Neural progenitor cell (in vitro differentiated cells): ENCODE measurements at regions not wholly inside any gene's neighbourhood (a gene's known extent, or its start where the extent isn't known, plus 50 kb on each side); places are given as distances from the start of the nearest gene placed in this dataset.

Source experiments
- DNase-seq: peaks from one replicate; pipeline ENCODE4 v3.0.0-alpha.2; 2016; ENCODE audit warnings: low spot score
- H2AFZ ChIP-seq: fragments of 200-600 bp; sonication (generic); replicated peaks from 2 replicates; pipeline ENCODE4 v1.6.1; 2016; ENCODE audit warnings: antibody characterized with exemption
- H3F3A ChIP-seq: fragments of 200-600 bp; sonication (generic); 2 replicates; pipeline ENCODE4 v1.6.1; 2016; ENCODE audit warnings: antibody characterized with exemption, low read depth
- H3K27ac ChIP-seq: fragments of 200-600 bp; sonication (generic); 2 replicates; pipeline ENCODE4 v1.5.1; 2016; ENCODE audit warnings: mild to moderate bottlenecking
- H3K27me3 ChIP-seq: fragments of 200-600 bp; sonication (generic); 2 replicates; pipeline ENCODE4 v1.6.1; 2016; ENCODE audit warnings: mild to moderate bottlenecking, moderate library complexity
- H3K36me3 ChIP-seq: fragments of 200-600 bp; sonication (generic); 2 replicates; pipeline ENCODE4 v1.5.1; 2016
- H3K4me1 ChIP-seq: fragments of 200-600 bp; sonication (generic); 2 replicates; pipeline ENCODE4 v1.6.1; 2016; ENCODE audit warnings: mixed run types
- H3K4me2 ChIP-seq: fragments of 200-600 bp; sonication (generic); 2 replicates; pipeline ENCODE4 v1.6.1; 2016
- H3K4me3 ChIP-seq: fragments of 200-600 bp; sonication (generic); 2 replicates; pipeline ENCODE4 v1.5.1; 2016
- H3K79me2 ChIP-seq: fragments of 200-600 bp; sonication (generic); 2 replicates; pipeline ENCODE4 v1.6.1; 2016; ENCODE audit warnings: low read depth
- H3K9ac ChIP-seq: fragments of 200-600 bp; sonication (generic); 2 replicates; pipeline ENCODE4 v1.6.1; 2016
- H3K9me3 ChIP-seq: fragments of 200-600 bp; sonication (generic); 2 replicates; pipeline ENCODE4 v1.5.1; 2016; ENCODE audit warnings: low read depth
- H4K20me1 ChIP-seq: fragments of 200-600 bp; sonication (generic); 2 replicates; pipeline ENCODE4 v1.6.1; 2016; ENCODE audit warnings: low read depth
- H3K27ac Mint-ChIP-seq: 3 replicates; pipeline ENCODE4 v1.8.0; 2021; ENCODE audit warnings: mixed read lengths
- H3K27me3 Mint-ChIP-seq: 2 replicates; pipeline ENCODE4 v1.8.0; 2022; ENCODE audit warnings: low read depth, mild to moderate bottlenecking, inconsistent platforms, moderate library complexity, mixed read lengths; ENCODE audit not compliant: insufficient read depth
- H3K36me3 Mint-ChIP-seq: 3 replicates; pipeline ENCODE4 v1.8.0; 2021; ENCODE audit warnings: mixed read lengths
- H3K4me1 Mint-ChIP-seq: 3 replicates; pipeline ENCODE4 v1.8.0; 2021; ENCODE audit warnings: mixed read lengths
- H3K4me3 Mint-ChIP-seq: 3 replicates; pipeline ENCODE4 v1.8.0; 2021; ENCODE audit warnings: mild to moderate bottlenecking, moderate library complexity, mixed read lengths
- H3K9me3 Mint-ChIP-seq: 3 replicates; pipeline ENCODE4 v1.8.0; 2020; ENCODE audit warnings: mixed read lengths
- EZH2 ChIP-seq: fragments of 200-600 bp; sonication (generic); IDR thresholded peaks from 2 replicates; pipeline ENCODE4 v1.6.1; 2017; ENCODE audit warnings: antibody characterized with exemption, mild to moderate bottlenecking, moderate library complexity
- EZH2phosphoT487 ChIP-seq: fragments of 200-600 bp; sonication (generic); IDR thresholded peaks from 2 replicates; pipeline ENCODE4 v1.6.1; 2017; ENCODE audit warnings: antibody characterized with exemption
- TF ChIP-seq, protein P1 (sequence below): fragments of 200-600 bp; sonication (generic); IDR thresholded peaks from 2 replicates; pipeline ENCODE4 v1.5.1; 2017; ENCODE audit warnings: antibody characterized with exemption, mild to moderate bottlenecking

GRCh38 chr6:37100745-37101144 is 69.2 kb upstream of the PIM1 start:
- H3K4me3 ChIP-seq: no peak overlapping the region
- no peaks in the 10 kb centered on the region for H3K36me3 Mint-ChIP-seq
- H3K27me3 ChIP-seq: no peaks in the 10 kb centered on the region
- H3K4me1 Mint-ChIP-seq: peaks cover 51% of the 10 kb centered on the region
- DNase-seq: no peak
- no peak overlapping the region for H2AFZ ChIP-seq
- H3K4me2 ChIP-seq: no peak overlapping the region
- H3K9me3 ChIP-seq: no peaks in the 10 kb centered on the region
- peaks cover 3% of the 10 kb centered on the region for H4K20me1 ChIP-seq
- peak overlapping the region; percentile 17 for H3K4me3 Mint-ChIP-seq
- peak overlapping the region; percentile 76 for H3K27ac Mint-ChIP-seq
- peaks cover 41% of the 10 kb centered on the region for H3F3A ChIP-seq
- no peaks in the 10 kb centered on the region for H3K9me3 Mint-ChIP-seq
- peaks cover 37% of the 10 kb centered on the region for H3K4me1 ChIP-seq
- H3K27ac ChIP-seq: no peak overlapping the region
- H3K36me3 ChIP-seq: no peaks in the 10 kb centered on the region
- H3K27me3 Mint-ChIP-seq: peaks cover 15% of the 10 kb centered on the region
- no peak overlapping the region for H3K9ac ChIP-seq
- TF ChIP-seq EZH2phosphoT487 (no peak), EZH2 (no peak)
- TF ChIP-seq, protein P1, sequence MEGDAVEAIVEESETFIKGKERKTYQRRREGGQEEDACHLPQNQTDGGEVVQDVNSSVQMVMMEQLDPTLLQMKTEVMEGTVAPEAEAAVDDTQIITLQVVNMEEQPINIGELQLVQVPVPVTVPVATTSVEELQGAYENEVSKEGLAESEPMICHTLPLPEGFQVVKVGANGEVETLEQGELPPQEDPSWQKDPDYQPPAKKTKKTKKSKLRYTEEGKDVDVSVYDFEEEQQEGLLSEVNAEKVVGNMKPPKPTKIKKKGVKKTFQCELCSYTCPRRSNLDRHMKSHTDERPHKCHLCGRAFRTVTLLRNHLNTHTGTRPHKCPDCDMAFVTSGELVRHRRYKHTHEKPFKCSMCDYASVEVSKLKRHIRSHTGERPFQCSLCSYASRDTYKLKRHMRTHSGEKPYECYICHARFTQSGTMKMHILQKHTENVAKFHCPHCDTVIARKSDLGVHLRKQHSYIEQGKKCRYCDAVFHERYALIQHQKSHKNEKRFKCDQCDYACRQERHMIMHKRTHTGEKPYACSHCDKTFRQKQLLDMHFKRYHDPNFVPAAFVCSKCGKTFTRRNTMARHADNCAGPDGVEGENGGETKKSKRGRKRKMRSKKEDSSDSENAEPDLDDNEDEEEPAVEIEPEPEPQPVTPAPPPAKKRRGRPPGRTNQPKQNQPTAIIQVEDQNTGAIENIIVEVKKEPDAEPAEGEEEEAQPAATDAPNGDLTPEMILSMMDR: no peak
- no peaks in the 10 kb centered on the region for H3K79me2 ChIP-seq

DNA sequence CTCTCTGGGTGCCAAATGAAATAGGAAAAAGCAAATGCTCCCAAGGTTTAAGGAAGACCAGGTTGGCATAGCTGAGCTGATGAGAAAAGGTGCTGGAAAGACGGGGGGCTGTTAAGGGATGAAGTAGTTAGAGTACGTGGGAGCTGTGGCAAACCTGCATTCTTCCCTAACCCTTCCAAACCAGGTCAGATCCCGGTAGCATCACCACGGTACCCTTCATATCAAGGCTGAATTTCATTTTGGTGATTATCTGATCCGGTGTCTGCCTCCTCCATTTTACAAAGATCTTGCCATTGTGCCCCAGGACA is 68.0 kb upstream of the PIM1 start:
- no peaks in the 10 kb centered on the region for H3K79me2 ChIP-seq
- H3K27ac ChIP-seq: no peak overlapping the region
- TF ChIP-seq EZH2: no peak
- TF ChIP-seq EZH2phosphoT487: no peak
- TF ChIP-seq, protein P1: no peak
- H3K9me3 ChIP-seq: no peaks in the 10 kb centered on the region
- H3K36me3 ChIP-seq: no peaks in the 10 kb centered on the region
- peak overlapping the region; percentile 20 for H2AFZ ChIP-seq
- peak overlapping the region; percentile 48 for H3K4me3 ChIP-seq
- peaks cover 3% of the 10 kb centered on the region for H4K20me1 ChIP-seq
- no peaks in the 10 kb centered on the region for H3K27me3 ChIP-seq
- H3K27ac Mint-ChIP-seq: peak overlapping the region; percentile 100
- no peak overlapping the region for H3K9ac ChIP-seq
- peaks cover 15% of the 10 kb centered on the region for H3K27me3 Mint-ChIP-seq
- no peak for DNase-seq
- no peaks in the 10 kb centered on the region for H3K9me3 Mint-ChIP-seq
- peak overlapping the region; percentile 74 for H3K4me2 ChIP-seq
- peaks cover 44% of the 10 kb centered on the region for H3F3A ChIP-seq
- peaks cover 50% of the 10 kb centered on the region for H3K4me1 Mint-ChIP-seq
- H3K4me3 Mint-ChIP-seq: peak overlapping the region; percentile 82
- H3K4me1 ChIP-seq: peaks cover 39% of the 10 kb centered on the region
- no peaks in the 10 kb centered on the region for H3K36me3 Mint-ChIP-seq

DNA sequence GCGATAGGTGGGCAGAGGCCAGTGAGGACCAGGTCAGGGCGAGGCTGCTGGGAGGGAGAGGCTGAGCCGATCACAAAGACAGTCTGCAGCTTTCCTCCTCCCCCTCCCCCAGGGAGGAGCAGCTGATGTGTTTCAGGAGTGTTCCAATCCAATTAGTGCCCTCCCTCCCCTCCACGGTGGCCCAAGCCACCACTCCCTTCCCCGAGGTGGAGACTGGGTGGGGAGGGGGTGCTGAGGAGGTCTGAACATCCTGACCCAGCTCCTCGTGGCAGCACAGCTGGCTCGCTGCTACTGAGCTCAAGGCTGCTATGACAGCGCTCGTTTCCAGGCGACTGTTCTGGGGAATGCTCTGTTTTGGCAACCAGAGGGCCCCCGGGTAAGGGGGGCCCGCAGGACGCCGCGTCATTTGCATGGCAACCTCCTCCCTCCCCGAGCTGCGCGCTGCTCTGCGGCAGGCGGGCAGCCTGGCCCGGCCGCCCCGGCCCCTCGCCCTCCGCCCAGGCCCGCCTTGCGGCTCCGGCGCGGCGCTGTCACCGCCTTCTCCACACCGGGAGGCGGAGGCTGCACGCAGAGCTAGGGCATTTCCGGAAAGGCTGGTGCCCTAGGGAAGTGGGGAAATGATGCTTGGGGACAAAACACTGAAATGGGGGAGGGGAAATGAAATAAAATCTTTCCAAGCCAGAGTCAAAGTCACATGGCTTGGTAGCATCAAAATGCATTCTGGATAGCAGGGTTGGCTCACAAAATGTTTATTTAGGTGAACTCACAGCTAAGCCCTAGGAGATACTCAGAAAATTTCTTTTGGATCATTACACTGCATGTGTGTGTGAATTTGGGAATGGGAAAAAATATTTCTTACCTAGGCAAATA is 67.4 kb upstream of the PIM1 start:
- peak overlapping the region; percentile 20 for H2AFZ ChIP-seq
- H3K36me3 ChIP-seq: no peaks in the 10 kb centered on the region
- H3K27me3 ChIP-seq: no peaks in the 10 kb centered on the region
- no peaks in the 10 kb centered on the region for H3K79me2 ChIP-seq
- TF ChIP-seq EZH2phosphoT487 (peak; percentile 19), EZH2 (no peak)
- TF ChIP-seq, protein P1: no peak
- peaks cover 3% of the 10 kb centered on the region for H4K20me1 ChIP-seq
- Mint-ChIP-seq H3K9me3 (no peaks in the 10 kb centered on the region), H3K27ac (peak overlapping the region; percentile 100), H3K4me1 (peaks cover 55% of the 10 kb centered on the region), H3K4me3 (peak overlapping the region; percentile 82), H3K36me3 (no peaks in the 10 kb centered on the region), H3K27me3 (peaks cover 15% of the 10 kb centered on the region)
- no peaks in the 10 kb centered on the region for H3K9me3 ChIP-seq
- H3F3A ChIP-seq: peaks cover 44% of the 10 kb centered on the region
- DNase-seq: peak; percentile 96
- peak overlapping the region; percentile 32 for H3K27ac ChIP-seq
- peaks cover 39% of the 10 kb centered on the region for H3K4me1 ChIP-seq
- no peak overlapping the region for H3K9ac ChIP-seq
- H3K4me3 ChIP-seq: peak overlapping the region; percentile 48
- H3K4me2 ChIP-seq: peak overlapping the region; percentile 74
